Activated CD4-positive, alpha-beta T cell treated with anti-CD3 and anti-CD28 coated beads, Interleukin-2, amount 50 U/mL, for 1 hour (primary cell): ENCODE measurements at regions not wholly inside any gene's neighbourhood (a gene's known extent, or its start where the extent isn't known, plus 50 kb on each side); places are given as distances from the start of the nearest gene placed in this dataset.
"Not testable (repeated sequence)": the region's sequence is repeated elsewhere in the genome, so short reads cannot be mapped to it uniquely, and the experiment has no call there.

Experiments used
- DNase-seq: peaks from one replicate; pipeline ENCODE4 v3.0.0-alpha.2; 2020

GRCh38 chr7:67631476-67631875, 634.8 kb downstream of the TYW1 start:
- DNase-seq = no peak

- no peak for DNase-seq
Observed at GRCh38 chr7:67635271-67635670, 638.6 kb downstream of the TYW1 start.

GRCh38 chr7:67636348-67637022, 639.9 kb downstream of the TYW1 start:
- no peak for DNase-seq

- DNase-seq = no peak
Observed at GRCh38 chr7:67637023-67637358, 640.4 kb downstream of the TYW1 start.

GRCh38 chr7:67642542-67642941, 645.9 kb downstream of the TYW1 start:
- DNase-seq = not testable (repeated sequence)

GRCh38 chr7:67644151-67644550, 647.5 kb downstream of the TYW1 start:
- DNase-seq = no peak

- DNase-seq = no peak
Observed at GRCh38 chr7:67652937-67653336, 656.3 kb downstream of the TYW1 start.

- DNase-seq = no peak
Observed at GRCh38 chr7:67653856-67654454, 657.3 kb downstream of the TYW1 start.

GRCh38 chr7:67654642-67655041, 658.0 kb downstream of the TYW1 start:
- no peak for DNase-seq

GRCh38 chr7:67655168-67655567, 658.5 kb downstream of the TYW1 start:
- no peak for DNase-seq

GRCh38 chr7:67659091-67659490, 662.5 kb downstream of the TYW1 start:
- DNase-seq = no peak

- no peak for DNase-seq
Observed at GRCh38 chr7:67662804-67663203, 666.2 kb downstream of the TYW1 start.

- no peak for DNase-seq
Observed at GRCh38 chr7:67663644-67664043, 667.0 kb downstream of the TYW1 start.

GRCh38 chr7:67666359-67666758, 669.7 kb downstream of the TYW1 start:
- DNase-seq = not testable (repeated sequence)

- DNase-seq = no peak
Observed at GRCh38 chr7:67671006-67671548, 674.4 kb downstream of the TYW1 start.

- no peak for DNase-seq
Observed at GRCh38 chr7:67673861-67674260, 677.2 kb downstream of the TYW1 start.

GRCh38 chr7:67674862-67675261, 678.2 kb downstream of the TYW1 start:
- DNase-seq = not testable (repeated sequence)

GRCh38 chr7:67675971-67676370, 679.3 kb downstream of the TYW1 start:
- no peak for DNase-seq

GRCh38 chr7:67678419-67678818, 681.8 kb downstream of the TYW1 start:
- DNase-seq = no peak

GRCh38 chr7:67683628-67684027, 687.0 kb downstream of the TYW1 start:
- no peak for DNase-seq

GRCh38 chr7:67690700-67691099, 694.1 kb downstream of the TYW1 start:
- DNase-seq = no peak

- no peak for DNase-seq
Observed at GRCh38 chr7:67692425-67692824, 695.8 kb downstream of the TYW1 start.

- DNase-seq = no peak
Observed at GRCh38 chr7:67696124-67696523, 699.5 kb downstream of the TYW1 start.

GRCh38 chr7:67696878-67697277, 700.2 kb downstream of the TYW1 start:
- DNase-seq = no peak

- DNase-seq = no peak
Observed at GRCh38 chr7:67698354-67698753, 701.7 kb downstream of the TYW1 start.
